ENCODE measurements at regions not wholly inside any gene's neighbourhood (a gene's known extent, or its start where the extent isn't known, plus 50 kb on each side); places are given as distances from the start of the nearest gene placed in this dataset.

GRCh38 chr2:146990311-146991054, 854.3 kb upstream of the ACVR2A start:
- Histone ChIP-seq H3K4me1 (ENCODE audit: control insufficient read depth in 1 of 2, insufficient read depth in 2 of 2, low read length in 2 of 2) (no peaks in the 10 kb centered on the region), H2AFZ (ENCODE audit: low read depth, low read length, poor library complexity, severe bottlenecking) (no peak overlapping the region), H3K4me2 (ENCODE audit: low read length) (no peak overlapping the region), H3K27me3 (ENCODE audit: insufficient read depth, low read length) (no peaks in the 10 kb centered on the region), H3K36me3 (ENCODE audit: control insufficient read depth in 1 of 2, insufficient read depth in 2 of 2, low read length in 2 of 2) (no peaks in the 10 kb centered on the region), H3K4me3 (replicated peaks in 1 of 2; ENCODE audit: low read depth in 1 of 2, low read length in 2 of 2) (no peak overlapping the region), H4K20me1 (ENCODE audit: insufficient read depth) (no peaks in the 10 kb centered on the region), H3K9ac (ENCODE audit: low read length) (no peak overlapping the region), H3K27ac (ENCODE audit: low read depth, low read length) (no peak overlapping the region), H3K9me3 (ENCODE audit: control insufficient read depth in 1 of 2, insufficient read depth in 1 of 2, low read depth in 1 of 2, low read length in 2 of 2) (no peaks in the 10 kb centered on the region), H3K79me2 (ENCODE audit: insufficient read depth, low read length) (no peaks in the 10 kb centered on the region), H3K9me2 (ENCODE audit: insufficient read depth) (no peaks in the 10 kb centered on the region)
- TF ChIP-seq, protein P1, sequence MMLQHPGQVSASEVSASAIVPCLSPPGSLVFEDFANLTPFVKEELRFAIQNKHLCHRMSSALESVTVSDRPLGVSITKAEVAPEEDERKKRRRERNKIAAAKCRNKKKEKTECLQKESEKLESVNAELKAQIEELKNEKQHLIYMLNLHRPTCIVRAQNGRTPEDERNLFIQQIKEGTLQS (IDR thresholded peaks at IDR 0.05): no peak
- no peak for TF ChIP-seq EZH2phosphoT487 (IDR thresholded peaks at IDR 0.05; ENCODE audit: borderline replicate concordance)
- no peak for TF ChIP-seq TCF7L2 (IDR thresholded peaks at IDR 0.05; ENCODE audit: borderline replicate concordance, extremely low read depth, insufficient read depth, insufficient read length)
- no peak for TF ChIP-seq CEBPB (IDR thresholded peaks at IDR 0.05; ENCODE audit: low read depth)
- TF ChIP-seq, protein P2, sequence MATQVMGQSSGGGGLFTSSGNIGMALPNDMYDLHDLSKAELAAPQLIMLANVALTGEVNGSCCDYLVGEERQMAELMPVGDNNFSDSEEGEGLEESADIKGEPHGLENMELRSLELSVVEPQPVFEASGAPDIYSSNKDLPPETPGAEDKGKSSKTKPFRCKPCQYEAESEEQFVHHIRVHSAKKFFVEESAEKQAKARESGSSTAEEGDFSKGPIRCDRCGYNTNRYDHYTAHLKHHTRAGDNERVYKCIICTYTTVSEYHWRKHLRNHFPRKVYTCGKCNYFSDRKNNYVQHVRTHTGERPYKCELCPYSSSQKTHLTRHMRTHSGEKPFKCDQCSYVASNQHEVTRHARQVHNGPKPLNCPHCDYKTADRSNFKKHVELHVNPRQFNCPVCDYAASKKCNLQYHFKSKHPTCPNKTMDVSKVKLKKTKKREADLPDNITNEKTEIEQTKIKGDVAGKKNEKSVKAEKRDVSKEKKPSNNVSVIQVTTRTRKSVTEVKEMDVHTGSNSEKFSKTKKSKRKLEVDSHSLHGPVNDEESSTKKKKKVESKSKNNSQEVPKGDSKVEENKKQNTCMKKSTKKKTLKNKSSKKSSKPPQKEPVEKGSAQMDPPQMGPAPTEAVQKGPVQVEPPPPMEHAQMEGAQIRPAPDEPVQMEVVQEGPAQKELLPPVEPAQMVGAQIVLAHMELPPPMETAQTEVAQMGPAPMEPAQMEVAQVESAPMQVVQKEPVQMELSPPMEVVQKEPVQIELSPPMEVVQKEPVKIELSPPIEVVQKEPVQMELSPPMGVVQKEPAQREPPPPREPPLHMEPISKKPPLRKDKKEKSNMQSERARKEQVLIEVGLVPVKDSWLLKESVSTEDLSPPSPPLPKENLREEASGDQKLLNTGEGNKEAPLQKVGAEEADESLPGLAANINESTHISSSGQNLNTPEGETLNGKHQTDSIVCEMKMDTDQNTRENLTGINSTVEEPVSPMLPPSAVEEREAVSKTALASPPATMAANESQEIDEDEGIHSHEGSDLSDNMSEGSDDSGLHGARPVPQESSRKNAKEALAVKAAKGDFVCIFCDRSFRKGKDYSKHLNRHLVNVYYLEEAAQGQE (IDR thresholded peaks at IDR 0.05; ENCODE audit: low read depth): no peak
- TF ChIP-seq SRF (IDR thresholded peaks at IDR 0.05; ENCODE audit: low read depth): no peak
- TF ChIP-seq POLR2A (IDR thresholded peaks at IDR 0.05; ENCODE audit: borderline replicate concordance, extremely low read depth, insufficient read depth, insufficient read length): no peak
- no peak for TF ChIP-seq CBX3 (IDR thresholded peaks at IDR 0.05; ENCODE audit: low read depth)
- no peak for TF ChIP-seq ZNF274 (IDR thresholded peaks at IDR 0.05; ENCODE audit: low read depth, low read length)
- no peak for TF ChIP-seq ELF1 (IDR thresholded peaks at IDR 0.05; ENCODE audit: borderline replicate concordance, low read depth)
- ChIA-PET CTCF (no interaction called here), RAD21 (ENCODE audit: low non-redundant PET in 1 of 2, low total read pairs in 2 of 2, uncharacterized antibody in 2 of 2, unreplicated experiment in 2 of 2) (no interaction called here), POLR2A (no interaction called here)
- BruUV-seq (replicated peaks): no TSS peak
- intact Hi-C loops (cut with micrococcal nuclease): no loop called here
- DNase-seq (ENCODE audit: low read depth, low spot score) (no peak), ATAC-seq (no peak)
